Ishikawa (cell line): ENCODE measurements at regions not wholly inside any gene's neighbourhood (a gene's known extent, or its start where the extent isn't known, plus 50 kb on each side); places are given as distances from the start of the nearest gene placed in this dataset.

Experiments used
- CEBPB ChIP-seq: IDR thresholded peaks from 2 replicates; pipeline ENCODE4 v1.6.1; 2012
- CREB1 ChIP-seq: IDR thresholded peaks from 2 replicates; pipeline ENCODE4 v1.6.1; 2012; ENCODE audit warnings: low read depth
- EGR1 ChIP-seq: IDR thresholded peaks from 2 replicates; pipeline ENCODE4 v1.6.1; 2012
- EP300 ChIP-seq: IDR thresholded peaks from 2 replicates; pipeline ENCODE4 v1.6.1; 2012; ENCODE audit warnings: borderline replicate concordance
- FOXM1 ChIP-seq: IDR thresholded peaks from 2 replicates; pipeline ENCODE4 v1.6.1; 2012; ENCODE audit warnings: low read depth, borderline replicate concordance
- MAX ChIP-seq: IDR thresholded peaks from 2 replicates; pipeline ENCODE4 v1.6.1; 2012
- NFIC ChIP-seq: IDR thresholded peaks from 2 replicates; pipeline ENCODE4 v1.6.1; 2012
- RAD21 ChIP-seq: IDR thresholded peaks from 2 replicates; pipeline ENCODE4 v1.6.1; 2012; ENCODE audit warnings: low read depth
- TAF1 ChIP-seq: IDR thresholded peaks from 2 replicates; pipeline ENCODE4 v1.6.1; 2012; ENCODE audit warnings: low read depth, mild to moderate bottlenecking
- TCF12 ChIP-seq: IDR thresholded peaks from 2 replicates; pipeline ENCODE4 v1.6.1; 2012; ENCODE audit warnings: low read depth
- TEAD4 ChIP-seq: IDR thresholded peaks from 2 replicates; pipeline ENCODE4 v1.6.1; 2012
- USF1 ChIP-seq: IDR thresholded peaks from 2 replicates; pipeline ENCODE4 v1.6.1; 2012
- YY1 ChIP-seq: IDR thresholded peaks from 2 replicates; pipeline ENCODE4 v1.6.1; 2012; ENCODE audit warnings: low read depth
- ZBTB7A ChIP-seq: IDR thresholded peaks from 2 replicates; pipeline ENCODE4 v1.6.1; 2012; ENCODE audit warnings: low read depth
- TF ChIP-seq, protein P1 (sequence below): IDR thresholded peaks from 2 replicates; pipeline ENCODE4 v1.6.1; 2012; ENCODE audit warnings: low read depth, mild to moderate bottlenecking

GRCh38 chr14:85313560-85314207 is 216.3 kb upstream of the FLRT2 start:
- TF ChIP-seq EP300, result no peak
- TF ChIP-seq CEBPB, result no peak
- TF ChIP-seq RAD21, result no peak
- no peak for TF ChIP-seq MAX
- no peak for TF ChIP-seq TAF1
- TF ChIP-seq, protein P1, sequence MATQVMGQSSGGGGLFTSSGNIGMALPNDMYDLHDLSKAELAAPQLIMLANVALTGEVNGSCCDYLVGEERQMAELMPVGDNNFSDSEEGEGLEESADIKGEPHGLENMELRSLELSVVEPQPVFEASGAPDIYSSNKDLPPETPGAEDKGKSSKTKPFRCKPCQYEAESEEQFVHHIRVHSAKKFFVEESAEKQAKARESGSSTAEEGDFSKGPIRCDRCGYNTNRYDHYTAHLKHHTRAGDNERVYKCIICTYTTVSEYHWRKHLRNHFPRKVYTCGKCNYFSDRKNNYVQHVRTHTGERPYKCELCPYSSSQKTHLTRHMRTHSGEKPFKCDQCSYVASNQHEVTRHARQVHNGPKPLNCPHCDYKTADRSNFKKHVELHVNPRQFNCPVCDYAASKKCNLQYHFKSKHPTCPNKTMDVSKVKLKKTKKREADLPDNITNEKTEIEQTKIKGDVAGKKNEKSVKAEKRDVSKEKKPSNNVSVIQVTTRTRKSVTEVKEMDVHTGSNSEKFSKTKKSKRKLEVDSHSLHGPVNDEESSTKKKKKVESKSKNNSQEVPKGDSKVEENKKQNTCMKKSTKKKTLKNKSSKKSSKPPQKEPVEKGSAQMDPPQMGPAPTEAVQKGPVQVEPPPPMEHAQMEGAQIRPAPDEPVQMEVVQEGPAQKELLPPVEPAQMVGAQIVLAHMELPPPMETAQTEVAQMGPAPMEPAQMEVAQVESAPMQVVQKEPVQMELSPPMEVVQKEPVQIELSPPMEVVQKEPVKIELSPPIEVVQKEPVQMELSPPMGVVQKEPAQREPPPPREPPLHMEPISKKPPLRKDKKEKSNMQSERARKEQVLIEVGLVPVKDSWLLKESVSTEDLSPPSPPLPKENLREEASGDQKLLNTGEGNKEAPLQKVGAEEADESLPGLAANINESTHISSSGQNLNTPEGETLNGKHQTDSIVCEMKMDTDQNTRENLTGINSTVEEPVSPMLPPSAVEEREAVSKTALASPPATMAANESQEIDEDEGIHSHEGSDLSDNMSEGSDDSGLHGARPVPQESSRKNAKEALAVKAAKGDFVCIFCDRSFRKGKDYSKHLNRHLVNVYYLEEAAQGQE, result no peak
- TF ChIP-seq EGR1, result no peak
- no peak for TF ChIP-seq USF1
- TF ChIP-seq ZBTB7A, result no peak
- TF ChIP-seq TEAD4, result no peak
- no peak for TF ChIP-seq YY1
- no peak for TF ChIP-seq CREB1
- no peak for TF ChIP-seq FOXM1
- no peak for TF ChIP-seq NFIC

GRCh38 chr14:85315290-85315689 is 214.7 kb upstream of the FLRT2 start:
- TF ChIP-seq CREB1, result no peak
- TF ChIP-seq CEBPB, result no peak
- no peak for TF ChIP-seq MAX
- TF ChIP-seq NFIC, result no peak
- TF ChIP-seq TEAD4, result no peak
- TF ChIP-seq FOXM1, result no peak
- TF ChIP-seq ZBTB7A, result no peak
- no peak for TF ChIP-seq USF1
- TF ChIP-seq, protein P1, result no peak
- TF ChIP-seq TAF1, result no peak
- no peak for TF ChIP-seq EGR1
- TF ChIP-seq YY1, result no peak
- TF ChIP-seq EP300, result no peak
- TF ChIP-seq RAD21, result no peak
- TF ChIP-seq TCF12, result no peak

- TF ChIP-seq TCF12, result no peak
Measured at GRCh38 chr14:85315733-85316290, 214.1 kb upstream of the FLRT2 start.

DNA sequence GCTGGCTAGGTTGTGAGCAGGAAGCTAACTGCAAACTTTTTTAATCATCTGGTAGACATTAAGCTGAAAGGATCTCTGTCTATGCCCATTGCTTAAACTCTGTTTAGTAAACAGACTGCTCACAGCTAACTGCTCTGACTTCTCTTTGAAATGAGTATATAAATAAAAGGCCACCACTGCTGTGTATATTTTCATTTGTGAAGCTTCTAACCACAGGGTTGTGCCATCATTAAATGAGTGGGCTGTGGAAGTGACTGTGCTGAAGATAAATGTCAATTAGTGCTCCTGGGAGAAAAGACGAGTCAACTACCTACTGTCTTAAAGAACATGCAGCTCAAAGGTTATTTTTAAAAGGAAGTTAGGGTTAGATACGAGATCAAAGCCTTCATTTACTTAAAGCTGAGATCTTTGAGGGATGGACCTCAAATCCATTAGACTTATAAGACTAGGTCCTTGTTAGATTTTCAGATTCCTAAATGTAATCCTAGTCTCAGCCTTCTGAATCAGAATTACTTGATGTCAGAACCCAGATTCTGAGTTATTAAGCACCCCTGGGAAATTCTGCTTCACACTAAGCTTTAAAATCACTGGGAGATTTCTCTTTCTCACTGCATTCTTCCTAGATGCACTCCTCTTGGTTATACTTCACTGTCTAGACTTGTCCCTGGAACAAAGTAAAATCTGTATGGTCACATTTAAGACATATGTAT is 213.1 kb upstream of the FLRT2 start:
- TF ChIP-seq CREB1, result no peak
- no peak for TF ChIP-seq CEBPB
- TF ChIP-seq, protein P1, result no peak
